ENCODE measurements at regions not wholly inside any gene's neighbourhood (a gene's known extent, or its start where the extent isn't known, plus 50 kb on each side); places are given as distances from the start of the nearest gene placed in this dataset.

DNA sequence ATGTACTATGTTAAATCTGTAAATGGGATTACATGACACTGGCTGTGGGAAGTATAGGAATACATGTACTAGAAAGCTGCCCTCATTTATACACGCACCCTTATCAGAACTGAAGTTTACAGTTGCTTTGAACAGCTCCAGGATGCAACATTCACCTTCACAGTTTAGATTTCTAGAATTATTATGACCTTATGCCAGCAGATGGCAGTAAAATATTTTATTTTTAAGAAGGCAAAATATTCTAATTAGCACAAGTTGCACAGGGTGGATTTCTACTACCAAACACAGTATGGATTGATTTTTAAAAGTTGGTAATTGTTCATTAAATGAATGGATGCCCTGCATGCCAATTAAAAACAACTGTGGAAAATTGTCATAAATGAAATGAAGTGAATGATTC is 670.4 kb downstream of the KCNJ3 start:
- H2AFZ ChIP-seq (ENCODE audit: low read length): no peak overlapping the region
- no peak overlapping the region for H3K4me2 ChIP-seq (ENCODE audit: insufficient read depth in 1 of 2, low read depth in 2 of 2, low read length in 2 of 2)
- no peak overlapping the region for H3K14ac ChIP-seq (ENCODE audit: insufficient read length)
- H4K91ac ChIP-seq (replicated peaks; ENCODE audit: insufficient read length, low read length): no peak overlapping the region
- no peak overlapping the region for H2BK120ac ChIP-seq (replicated peaks; ENCODE audit: low read depth, low read length)
- no peak overlapping the region for H4K8ac ChIP-seq (ENCODE audit: extremely low read depth, insufficient read depth, low read length)
- ChIA-PET CTCF (ENCODE audit: partially characterized antibody) (interaction anchor here (0.7 to 2.4 kb wide), 6 partner anchors 8 to 846 kb away, joined by 3 to 9 read pairs (median 3); no protein-coding TSS in a partner anchor), POLR2A (ENCODE audit: partially characterized antibody) (no interaction called here)
- no peaks in the 10 kb centered on the region for H3K27me3 ChIP-seq (replicated peaks in 1 of 4; ENCODE audit: control insufficient read depth in 3 of 4, extremely low read depth in 1 of 4, insufficient read depth in 3 of 4, low read length in 3 of 4)
- H3K4me3 ChIP-seq (ENCODE audit: extremely low read depth in 1 of 4, insufficient read depth in 2 of 4, low read depth in 3 of 4, low read length in 4 of 4): no peak overlapping the region
- H2BK20ac ChIP-seq (ENCODE audit: low read length): no peak overlapping the region
- H2BK12ac ChIP-seq (ENCODE audit: low read depth, low read length): no peak overlapping the region
- H3K4ac ChIP-seq (replicated peaks; ENCODE audit: insufficient read length, low read depth, low read length): no peak overlapping the region
- no peaks in the 10 kb centered on the region for H3K4me1 ChIP-seq (replicated peaks in 1 of 4; ENCODE audit: control insufficient read depth in 3 of 4, insufficient read depth in 4 of 4, low read length in 3 of 4)
- H2BK5ac ChIP-seq (ENCODE audit: low read depth, low read length): no peak overlapping the region
- no peak overlapping the region for H3K56ac ChIP-seq (replicated peaks; ENCODE audit: insufficient read length, low read depth, low read length)
- no peak overlapping the region for H2BK15ac ChIP-seq (ENCODE audit: low read length)
- TF ChIP-seq CBX5 (IDR thresholded peaks at IDR 0.05; ENCODE audit: low read depth, low read length) (no peak), RAD21 (IDR thresholded peaks at IDR 0.05 in 1 of 2, conservative IDR thresholded peaks at IDR 0.05 in 1 of 2; ENCODE audit: low read depth in 2 of 2, low read length in 2 of 2) (peak; percentile 12 to 21; a peak in 2 of 4 replicates), FOSL1 (IDR thresholded peaks at IDR 0.05; ENCODE audit: insufficient read depth, low read depth, low read length) (no peak), SP1 (IDR thresholded peaks at IDR 0.05; ENCODE audit: low read depth, low read length) (no peak)
- TF ChIP-seq, protein P1, sequence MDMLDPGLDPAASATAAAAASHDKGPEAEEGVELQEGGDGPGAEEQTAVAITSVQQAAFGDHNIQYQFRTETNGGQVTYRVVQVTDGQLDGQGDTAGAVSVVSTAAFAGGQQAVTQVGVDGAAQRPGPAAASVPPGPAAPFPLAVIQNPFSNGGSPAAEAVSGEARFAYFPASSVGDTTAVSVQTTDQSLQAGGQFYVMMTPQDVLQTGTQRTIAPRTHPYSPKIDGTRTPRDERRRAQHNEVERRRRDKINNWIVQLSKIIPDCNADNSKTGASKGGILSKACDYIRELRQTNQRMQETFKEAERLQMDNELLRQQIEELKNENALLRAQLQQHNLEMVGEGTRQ (IDR thresholded peaks at IDR 0.05; ENCODE audit: low read length): no peak
- TF ChIP-seq, protein P2, sequence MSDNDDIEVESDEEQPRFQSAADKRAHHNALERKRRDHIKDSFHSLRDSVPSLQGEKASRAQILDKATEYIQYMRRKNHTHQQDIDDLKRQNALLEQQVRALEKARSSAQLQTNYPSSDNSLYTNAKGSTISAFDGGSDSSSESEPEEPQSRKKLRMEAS (IDR thresholded peaks at IDR 0.05): no peak
- H4K20me1 ChIP-seq (replicated peaks in 1 of 2; ENCODE audit: control insufficient read depth in 1 of 2, insufficient read depth in 2 of 2, low read length in 2 of 2): no peaks in the 10 kb centered on the region
- H3K23ac ChIP-seq (ENCODE audit: insufficient read length): no peak overlapping the region
- no peaks in the 10 kb centered on the region for H3K79me1 ChIP-seq (ENCODE audit: low read depth, low read length)
- no peak overlapping the region for H4K5ac ChIP-seq (ENCODE audit: insufficient read length, low read depth, low read length)
- 92% methylated on average over 1 of the region's 1 CpG; no CpG with 5 or more reads in 1 of the 2 experiments for WGBS, 2 experiments (ENCODE audit: extremely low coverage in 1 of 2, insufficient coverage in 1 of 2, insufficient read length in 1 of 2, insufficient replicate concordance in 2 of 2, low coverage in 1 of 2, low lambda C conversion rate in 2 of 2, missing lambda C conversion rate in 1 of 2)
- no peak overlapping the region for H3K18ac ChIP-seq (ENCODE audit: extremely low read depth, low read length)
- H3K23me2 ChIP-seq (ENCODE audit: low read depth, low read length): no peaks in the 10 kb centered on the region
- DNase-seq (ENCODE audit: low read depth in 1 of 2, low spot score in 2 of 2) (no peak), FAIRE-seq (no peak)
- H3K27ac ChIP-seq (ENCODE audit: low read depth, low read length): no peak overlapping the region
- no peaks in the 10 kb centered on the region for H3K36me3 ChIP-seq (ENCODE audit: control insufficient read depth in 2 of 4, insufficient read depth in 4 of 4, low read length in 3 of 4)
- no peaks in the 10 kb centered on the region for H3K79me2 ChIP-seq (ENCODE audit: control insufficient read depth in 1 of 2, insufficient read depth in 2 of 2, low read length in 2 of 2)
- no peak overlapping the region for H3K9ac ChIP-seq (replicated peaks in 1 of 4; ENCODE audit: extremely low read depth in 1 of 4, low read depth in 3 of 4, low read length in 3 of 4)
- no peaks in the 10 kb centered on the region for H3K9me3 ChIP-seq (ENCODE audit: insufficient read depth in 2 of 2, low read depth in 1 of 2, low read length in 1 of 2)
- no peak overlapping the region for H2AK5ac ChIP-seq (ENCODE audit: low read depth, low read length)

Measured in H1 (cell line).